GM20000 (cell line): ENCODE measurements at regions not wholly inside any gene's neighbourhood (a gene's known extent, or its start where the extent isn't known, plus 50 kb on each side); places are given as distances from the start of the nearest gene placed in this dataset.

Experiments
- DNase-seq: peaks from one replicate; pipeline ENCODE4 v3.0.0; 2012; ENCODE audit warnings: low spot score
- CTCF ChIP-seq: IDR thresholded peaks from 2 replicates; pipeline ENCODE4 v1.5.1; 2012; ENCODE audit warnings: mild to moderate bottlenecking, control low read depth; ENCODE audit errors: extremely low read depth, missing control alignments

- TF ChIP-seq CTCF: no peak
Measured at GRCh38 chr13:33535061-33535460, 249.5 kb upstream of the STARD13 start.

DNA sequence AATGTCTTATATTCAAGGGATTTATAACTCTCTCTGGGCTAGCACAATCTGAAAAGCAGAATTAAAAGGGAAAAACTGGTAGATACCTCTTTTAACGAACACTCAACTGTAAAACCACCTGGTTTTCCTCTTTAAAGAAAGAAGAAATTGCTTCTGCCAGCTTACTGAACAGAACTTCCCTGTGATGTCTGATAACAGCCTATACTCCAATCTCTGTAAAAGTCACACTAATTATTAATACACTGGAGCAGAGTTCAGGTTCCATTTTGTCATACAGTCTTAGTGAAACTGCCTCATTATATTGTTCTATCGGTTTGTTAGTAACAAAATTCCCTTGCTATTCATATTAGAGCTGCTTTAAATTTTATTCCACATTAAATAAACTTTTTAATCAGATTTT, 251.0 kb upstream of the STARD13 start:
- no peak for DNase-seq
- TF ChIP-seq CTCF: no peak

More at GRCh38 chr13:33535061-33535460, 249.5 kb upstream of the STARD13 start:
- DNase-seq: no peak

DNA sequence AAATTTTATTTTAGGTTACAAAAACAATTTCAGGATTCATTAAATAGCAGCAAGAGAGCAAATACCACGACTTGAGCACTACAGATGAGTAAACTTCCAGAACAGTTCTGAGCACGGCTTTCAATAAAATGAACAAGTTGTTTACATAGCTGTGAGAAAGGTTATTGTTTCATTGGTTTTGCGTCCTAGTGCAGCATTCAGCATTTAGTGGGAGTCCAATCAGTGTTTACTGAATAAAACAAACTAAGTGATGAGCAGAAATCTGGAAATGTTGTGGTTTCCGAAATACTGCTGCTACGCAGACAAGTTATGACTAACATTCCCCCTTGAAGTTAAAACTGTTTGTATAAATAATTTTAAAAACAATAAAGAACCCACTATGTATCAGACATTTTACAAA, 251.5 kb upstream of the STARD13 start:
- no peak for DNase-seq

DNA sequence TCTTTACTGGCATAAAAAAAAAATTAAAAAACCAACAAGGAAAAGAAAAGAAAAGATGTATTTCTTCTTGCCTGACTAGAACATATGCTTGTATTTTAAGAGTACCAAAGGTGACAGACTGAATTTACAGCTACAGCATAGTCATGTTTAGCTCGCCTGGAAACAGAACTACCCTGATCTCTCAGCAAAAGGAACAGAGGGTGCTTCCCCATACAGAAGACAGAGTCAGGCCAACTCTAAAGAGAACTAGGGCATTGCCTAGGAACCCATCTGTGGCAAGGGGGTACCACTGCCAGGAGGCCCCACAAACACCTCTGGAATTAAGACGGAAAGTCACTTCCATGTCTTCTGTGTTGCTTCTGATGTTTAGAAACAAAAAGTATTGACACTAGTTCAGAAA, 252.1 kb upstream of the STARD13 start:
- no peak for DNase-seq
- TF ChIP-seq CTCF: no peak

More for the DNA sequence above, 251.5 kb upstream of the STARD13 start:
- no peak for TF ChIP-seq CTCF

GRCh38 chr13:33541456-33541855, 255.9 kb upstream of the STARD13 start:
- TF ChIP-seq CTCF: no peak
- no peak for DNase-seq

- TF ChIP-seq CTCF: no peak
- no peak for DNase-seq
Measured at GRCh38 chr13:33541962-33542308, 256.4 kb upstream of the STARD13 start.

GRCh38 chr13:33542309-33543088, 256.9 kb upstream of the STARD13 start:
- DNase-seq: peak; percentile 89

More at GRCh38 chr13:33542309-33543088, 256.9 kb upstream of the STARD13 start:
- peak; percentile 82 for TF ChIP-seq CTCF
